Colonic mucosa (tissue), 4 donors: ENCODE measurements at regions not wholly inside any gene's neighbourhood (a gene's known extent, or its start where the extent isn't known, plus 50 kb on each side); places are given as distances from the start of the nearest gene placed in this dataset.

ENCODE experiments used
- DNase-seq: peaks from one replicate; pipeline ENCODE4 v3.0.0-alpha.2; 2020
- H3K27ac ChIP-seq: fragments of 200-600 bp; one replicate; pipeline ENCODE4 v1.8.0; 2021
- H3K27me3 ChIP-seq: fragments of 200-600 bp; one replicate; pipeline ENCODE4 v1.8.0; 2021
- H3K36me3 ChIP-seq: fragments of 200-600 bp; one replicate; pipeline ENCODE4 v1.8.0; 2021
- H3K4me1 ChIP-seq: fragments of 200-600 bp; one replicate; pipeline ENCODE4 v1.8.0; 2021; ENCODE audit warnings: mild to moderate bottlenecking
- H3K4me3 ChIP-seq: fragments of 200-600 bp; one replicate; pipeline ENCODE4 v1.8.0; 2021
- H3K9ac ChIP-seq, 2 donors: one replicate each; pipeline ENCODE4 v1.7.0; 2013; ENCODE audit warnings: control low read depth in 2 of 2, low read depth in 2 of 2, low read length in 2 of 2
- H3K9me3 ChIP-seq: fragments of 200-600 bp; one replicate; pipeline ENCODE4 v1.8.0; 2021
- intact Hi-C: fragments of 100-400 bp; cut with DNase I; formaldehyde crosslinking; loops from one replicate; pipeline ENCODE4 v1.14.1; 2022
- TF ChIP-seq, protein P1 (sequence below): fragments of 200-600 bp; IDR thresholded peaks from one replicate; pipeline ENCODE4 v1.8.0; 2022; ENCODE audit warnings: antibody characterized with exemption, mild to moderate bottlenecking
- donor health status: healthy.
- donor health status: DM: no; HTN: no; CAD: no.
- donor health status: DM: no; HTN: no; CAD: no.

DNA sequence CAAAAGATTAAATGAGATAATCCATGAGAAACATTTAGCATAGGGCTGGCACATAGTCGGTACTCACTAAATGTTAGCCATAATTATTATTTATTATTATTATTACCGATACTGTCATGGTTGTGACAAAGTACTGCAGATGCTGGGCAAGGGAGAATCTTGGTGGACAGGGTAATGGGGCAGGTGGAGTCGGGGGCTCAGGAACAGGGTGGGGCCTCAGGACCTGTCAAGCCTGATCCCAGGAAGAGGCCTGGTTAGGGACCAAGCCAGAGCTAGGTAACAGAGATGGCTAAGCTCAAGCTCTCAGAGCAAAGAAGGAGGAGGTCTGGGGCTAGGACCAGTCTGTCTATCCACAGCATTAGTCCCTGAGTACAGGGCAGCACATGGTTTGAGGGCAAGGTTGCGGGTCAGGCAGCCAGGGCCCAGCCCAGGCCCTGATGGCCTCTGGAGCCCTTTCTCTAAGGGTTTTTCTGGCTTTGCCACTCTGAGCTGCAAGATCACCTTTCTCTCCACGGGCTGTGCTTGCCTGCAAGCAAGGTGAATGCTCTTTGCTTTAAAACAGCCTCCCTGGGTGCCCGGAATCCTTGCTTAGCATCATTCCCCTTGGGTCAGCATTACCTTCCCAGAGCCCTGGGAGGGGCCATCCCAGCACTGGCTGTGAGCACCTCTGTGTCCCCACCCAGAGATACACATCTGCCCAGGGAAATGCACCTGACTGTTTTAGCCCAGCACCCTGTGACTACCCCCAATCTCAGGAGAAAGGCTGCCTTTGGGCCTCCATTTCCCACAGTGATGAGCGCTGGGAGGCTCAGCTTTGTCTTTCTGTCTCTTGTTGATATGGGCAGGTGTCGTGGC is 572.0 kb downstream of the PTPRU start:
- Histone ChIP-seq H3K4me1 (no peaks in the 10 kb centered on the region), H3K27ac (no peak overlapping the region), H3K4me3 (no peak overlapping the region), H3K36me3 (no peaks in the 10 kb centered on the region), H3K9ac (no peak overlapping the region), H3K9me3 (no peaks in the 10 kb centered on the region), H3K27me3 (no peaks in the 10 kb centered on the region)
- intact Hi-C loops: no loop called here
- no peak for DNase-seq
- TF ChIP-seq, protein P1, sequence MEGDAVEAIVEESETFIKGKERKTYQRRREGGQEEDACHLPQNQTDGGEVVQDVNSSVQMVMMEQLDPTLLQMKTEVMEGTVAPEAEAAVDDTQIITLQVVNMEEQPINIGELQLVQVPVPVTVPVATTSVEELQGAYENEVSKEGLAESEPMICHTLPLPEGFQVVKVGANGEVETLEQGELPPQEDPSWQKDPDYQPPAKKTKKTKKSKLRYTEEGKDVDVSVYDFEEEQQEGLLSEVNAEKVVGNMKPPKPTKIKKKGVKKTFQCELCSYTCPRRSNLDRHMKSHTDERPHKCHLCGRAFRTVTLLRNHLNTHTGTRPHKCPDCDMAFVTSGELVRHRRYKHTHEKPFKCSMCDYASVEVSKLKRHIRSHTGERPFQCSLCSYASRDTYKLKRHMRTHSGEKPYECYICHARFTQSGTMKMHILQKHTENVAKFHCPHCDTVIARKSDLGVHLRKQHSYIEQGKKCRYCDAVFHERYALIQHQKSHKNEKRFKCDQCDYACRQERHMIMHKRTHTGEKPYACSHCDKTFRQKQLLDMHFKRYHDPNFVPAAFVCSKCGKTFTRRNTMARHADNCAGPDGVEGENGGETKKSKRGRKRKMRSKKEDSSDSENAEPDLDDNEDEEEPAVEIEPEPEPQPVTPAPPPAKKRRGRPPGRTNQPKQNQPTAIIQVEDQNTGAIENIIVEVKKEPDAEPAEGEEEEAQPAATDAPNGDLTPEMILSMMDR: no peak

- TF ChIP-seq, protein P1: no peak
- Histone ChIP-seq H3K27me3 (no peaks in the 10 kb centered on the region), H3K27ac (no peak overlapping the region), H3K9ac (no peak overlapping the region), H3K36me3 (no peaks in the 10 kb centered on the region), H3K9me3 (no peaks in the 10 kb centered on the region), H3K4me1 (no peaks in the 10 kb centered on the region), H3K4me3 (no peak overlapping the region)
- intact Hi-C loops: no loop called here
- DNase-seq: no peak
Observed at GRCh38 chr1:29807689-29808088, 571.4 kb downstream of the PTPRU start.

GRCh38 chr1:29806646-29807319 is 570.5 kb downstream of the PTPRU start:
- Histone ChIP-seq H3K9me3 (no peaks in the 10 kb centered on the region), H3K27me3 (no peaks in the 10 kb centered on the region), H3K4me3 (no peak overlapping the region), H3K4me1 (no peaks in the 10 kb centered on the region), H3K36me3 (no peaks in the 10 kb centered on the region), H3K27ac (no peak overlapping the region), H3K9ac (no peak overlapping the region)
- intact Hi-C loops: no loop called here
- DNase-seq: no peak
- TF ChIP-seq, protein P1: no peak

GRCh38 chr1:29805896-29806160 is 569.5 kb downstream of the PTPRU start:
- H3K9me3 ChIP-seq: no peaks in the 10 kb centered on the region
- no peak overlapping the region for H3K27ac ChIP-seq
- intact Hi-C loops: no loop called here
- TF ChIP-seq, protein P1: no peak
- H3K36me3 ChIP-seq: no peaks in the 10 kb centered on the region
- H3K4me1 ChIP-seq: no peaks in the 10 kb centered on the region
- H3K4me3 ChIP-seq: no peak overlapping the region
- H3K27me3 ChIP-seq: no peaks in the 10 kb centered on the region
- H3K9ac ChIP-seq: no peak overlapping the region
- DNase-seq: peak; percentile 2

DNA sequence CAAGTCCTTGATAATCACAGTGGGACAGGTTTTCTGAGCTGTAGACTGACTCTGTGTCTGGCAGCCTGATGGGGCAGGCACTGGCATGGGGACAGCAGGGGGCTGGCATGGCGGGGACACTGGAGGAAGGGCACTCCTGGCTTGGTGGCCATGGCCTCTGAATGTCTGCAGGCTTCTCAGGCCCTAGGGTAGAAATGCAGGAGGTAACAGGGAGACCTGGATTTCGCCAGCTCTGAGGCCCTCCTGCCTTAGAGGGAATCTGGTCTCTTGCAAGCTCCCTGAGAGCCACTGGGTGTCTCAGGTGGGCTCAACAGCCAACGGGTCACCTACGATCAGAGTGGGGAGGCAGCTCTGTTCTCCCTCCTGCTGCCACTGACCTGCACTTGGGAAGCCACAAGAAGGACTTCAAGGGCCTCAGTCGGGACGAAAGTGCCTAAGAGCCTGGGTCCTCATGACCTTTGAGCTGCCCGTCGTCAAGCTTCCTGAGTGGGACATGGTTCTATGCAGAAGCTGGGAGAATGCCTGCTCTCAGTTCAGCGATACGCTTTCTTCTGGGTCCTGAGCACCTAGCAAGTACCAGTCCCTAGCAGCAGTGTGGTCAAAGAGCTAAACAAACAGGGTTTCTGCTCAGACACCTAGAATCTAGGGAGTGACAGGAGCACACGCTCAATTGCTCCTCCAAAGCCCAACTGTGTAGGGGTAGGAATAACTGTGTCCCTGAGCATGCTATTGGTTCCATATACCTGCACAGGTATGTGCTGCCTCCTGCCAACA is 569.0 kb downstream of the PTPRU start:
- TF ChIP-seq, protein P1: no peak
- H3K9ac ChIP-seq: no peak overlapping the region
- H3K4me1 ChIP-seq: no peaks in the 10 kb centered on the region
- DNase-seq: peak; percentile 7
- no peaks in the 10 kb centered on the region for H3K27me3 ChIP-seq
- no peaks in the 10 kb centered on the region for H3K9me3 ChIP-seq
- no peaks in the 10 kb centered on the region for H3K36me3 ChIP-seq
- no peak overlapping the region for H3K27ac ChIP-seq
- intact Hi-C loops: no loop called here
- H3K4me3 ChIP-seq: no peak overlapping the region
